Large intestine (tissue), 3 donors: ENCODE measurements at regions not wholly inside any gene's neighbourhood (a gene's known extent, or its start where the extent isn't known, plus 50 kb on each side); places are given as distances from the start of the nearest gene placed in this dataset.

Source experiments
- DNase-seq, 2 donors: peaks; one replicate each; pipeline versions ENCODE4 v3.0.0 to v3.0.0-alpha.2; 2013
- H3K27ac ChIP-seq: one replicate; pipeline ENCODE4 v1.5.1; 2013; ENCODE audit warnings: low read length
- H3K27me3 ChIP-seq: 2 replicates; pipeline ENCODE4 v1.6.1; 2013; ENCODE audit warnings: low read length; ENCODE audit not compliant: control insufficient read depth, insufficient read depth
- H3K36me3 ChIP-seq: 2 replicates; pipeline ENCODE4 v1.6.1; 2013; ENCODE audit warnings: low read length; ENCODE audit not compliant: control insufficient read depth, insufficient read depth
- H3K4me1 ChIP-seq: one replicate; pipeline ENCODE4 v1.6.1; 2013; ENCODE audit warnings: low read length; ENCODE audit not compliant: control insufficient read depth, insufficient read depth
- H3K4me3 ChIP-seq: one replicate; pipeline ENCODE4 v1.5.1; 2013; ENCODE audit warnings: low read length
- H3K9me3 ChIP-seq: one replicate; pipeline ENCODE4 v1.6.1; 2013; ENCODE audit warnings: mild to moderate bottlenecking, low read depth, low read length, moderate library complexity; ENCODE audit not compliant: control insufficient read depth
- WGBS: methylation state at CpG from one replicate; pipeline ENCODE4 v1.1.5; 2013; ENCODE audit warnings: low lambda C conversion rate; ENCODE audit not compliant: insufficient coverage; 5-methylcytosine and 5-hydroxymethylcytosine counted together

DNA sequence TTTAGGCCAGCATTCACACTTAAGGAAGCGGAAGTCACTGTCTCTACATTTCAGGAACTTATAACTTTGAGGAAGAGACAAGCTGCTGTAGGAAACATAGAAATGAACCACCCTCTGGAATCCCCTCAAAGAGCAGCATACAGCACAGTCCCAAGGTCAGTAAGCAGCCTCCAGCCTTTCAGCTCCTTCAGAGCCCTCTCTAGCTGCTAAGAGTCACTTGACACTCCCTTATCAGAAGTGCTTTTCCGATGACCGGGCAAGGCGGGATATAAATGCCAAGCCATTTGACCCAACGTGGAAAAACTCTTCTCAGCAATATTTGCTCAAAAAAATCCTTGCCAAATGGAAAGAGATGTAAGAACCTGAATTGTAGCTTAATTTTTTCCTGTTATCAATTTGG is 1284.3 kb downstream of the XPNPEP1 start:
- no peak for DNase-seq
- H3K4me3 ChIP-seq: no peak overlapping the region
- H3K27ac ChIP-seq: no peak overlapping the region
- H3K4me1 ChIP-seq: no peaks in the 10 kb centered on the region
- H3K36me3 ChIP-seq: no peaks in the 10 kb centered on the region
- no peaks in the 10 kb centered on the region for H3K27me3 ChIP-seq
- 96% methylated on average over 4 of the region's 5 CpGs for WGBS
- no peaks in the 10 kb centered on the region for H3K9me3 ChIP-seq

GRCh38 chr10:108638225-108638624 is 1285.1 kb downstream of the XPNPEP1 start:
- H3K4me3 ChIP-seq: no peak overlapping the region
- H3K27me3 ChIP-seq: no peaks in the 10 kb centered on the region
- no peaks in the 10 kb centered on the region for H3K36me3 ChIP-seq
- no peak for DNase-seq
- no peaks in the 10 kb centered on the region for H3K4me1 ChIP-seq
- no peak overlapping the region for H3K27ac ChIP-seq
- H3K9me3 ChIP-seq: no peaks in the 10 kb centered on the region
- WGBS: 80% methylated on average over 2 of the region's 3 CpGs

GRCh38 chr10:108633046-108633445 is 1290.3 kb downstream of the XPNPEP1 start:
- H3K4me1 ChIP-seq: no peaks in the 10 kb centered on the region
- DNase-seq: no peak
- H3K4me3 ChIP-seq: no peak overlapping the region
- no peaks in the 10 kb centered on the region for H3K9me3 ChIP-seq
- no peaks in the 10 kb centered on the region for H3K27me3 ChIP-seq
- H3K27ac ChIP-seq: no peak overlapping the region
- H3K36me3 ChIP-seq: no peaks in the 10 kb centered on the region
- 57% methylated on average over 1 of the region's 2 CpGs for WGBS

- DNase-seq: no peak
- H3K4me1 ChIP-seq: no peaks in the 10 kb centered on the region
- WGBS: no CpG with 5 or more reads among the region's 1 CpG
- no peak overlapping the region for H3K27ac ChIP-seq
- H3K4me3 ChIP-seq: no peak overlapping the region
- no peaks in the 10 kb centered on the region for H3K27me3 ChIP-seq
- no peaks in the 10 kb centered on the region for H3K9me3 ChIP-seq
- no peaks in the 10 kb centered on the region for H3K36me3 ChIP-seq
Observed at GRCh38 chr10:108632144-108632543, 1291.2 kb downstream of the XPNPEP1 start.

DNA sequence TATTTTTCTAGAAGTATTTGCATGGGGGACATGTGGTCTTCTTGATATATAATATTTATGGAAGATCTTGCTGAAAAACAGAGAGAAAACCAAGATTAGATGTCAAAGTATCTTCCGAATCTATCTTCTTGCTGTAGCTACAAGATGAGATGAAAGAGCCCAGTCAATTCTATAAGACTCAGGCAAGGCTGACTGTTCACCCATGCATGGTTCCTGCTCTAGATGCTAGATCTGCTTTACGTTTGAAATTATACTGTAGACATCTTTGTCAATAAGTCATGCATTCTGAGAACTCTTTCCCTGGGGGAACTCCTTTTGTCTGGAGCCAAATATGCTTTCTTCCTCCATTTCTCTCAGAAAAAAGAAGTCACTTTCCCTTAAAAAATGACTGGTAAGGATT is 1292.0 kb downstream of the XPNPEP1 start:
- Histone ChIP-seq H3K36me3 (no peaks in the 10 kb centered on the region), H3K4me3 (no peak overlapping the region), H3K9me3 (no peaks in the 10 kb centered on the region), H3K4me1 (no peaks in the 10 kb centered on the region), H3K27ac (no peak overlapping the region), H3K27me3 (no peaks in the 10 kb centered on the region)
- DNase-seq: no peak
- 80% methylated on average over 1 of the region's 2 CpGs for WGBS

- DNase-seq: no peak
Observed at GRCh38 chr10:108629834-108630233, 1293.5 kb downstream of the XPNPEP1 start.

GRCh38 chr10:108624052-108624451 is 1299.3 kb downstream of the XPNPEP1 start:
- DNase-seq: no peak
- Histone ChIP-seq H3K4me3 (no peak overlapping the region), H3K27me3 (no peaks in the 10 kb centered on the region), H3K9me3 (no peaks in the 10 kb centered on the region), H3K27ac (no peak overlapping the region), H3K36me3 (no peaks in the 10 kb centered on the region), H3K4me1 (no peaks in the 10 kb centered on the region)
- no CpG with 5 or more reads among the region's 1 CpG for WGBS

More at GRCh38 chr10:108629834-108630233, 1293.5 kb downstream of the XPNPEP1 start:
- 38% methylated on average over 1 of the region's 3 CpGs for WGBS
- Histone ChIP-seq H3K4me3 (no peak overlapping the region), H3K36me3 (no peaks in the 10 kb centered on the region), H3K4me1 (no peaks in the 10 kb centered on the region), H3K9me3 (no peaks in the 10 kb centered on the region), H3K27ac (no peak overlapping the region), H3K27me3 (no peaks in the 10 kb centered on the region)

DNA sequence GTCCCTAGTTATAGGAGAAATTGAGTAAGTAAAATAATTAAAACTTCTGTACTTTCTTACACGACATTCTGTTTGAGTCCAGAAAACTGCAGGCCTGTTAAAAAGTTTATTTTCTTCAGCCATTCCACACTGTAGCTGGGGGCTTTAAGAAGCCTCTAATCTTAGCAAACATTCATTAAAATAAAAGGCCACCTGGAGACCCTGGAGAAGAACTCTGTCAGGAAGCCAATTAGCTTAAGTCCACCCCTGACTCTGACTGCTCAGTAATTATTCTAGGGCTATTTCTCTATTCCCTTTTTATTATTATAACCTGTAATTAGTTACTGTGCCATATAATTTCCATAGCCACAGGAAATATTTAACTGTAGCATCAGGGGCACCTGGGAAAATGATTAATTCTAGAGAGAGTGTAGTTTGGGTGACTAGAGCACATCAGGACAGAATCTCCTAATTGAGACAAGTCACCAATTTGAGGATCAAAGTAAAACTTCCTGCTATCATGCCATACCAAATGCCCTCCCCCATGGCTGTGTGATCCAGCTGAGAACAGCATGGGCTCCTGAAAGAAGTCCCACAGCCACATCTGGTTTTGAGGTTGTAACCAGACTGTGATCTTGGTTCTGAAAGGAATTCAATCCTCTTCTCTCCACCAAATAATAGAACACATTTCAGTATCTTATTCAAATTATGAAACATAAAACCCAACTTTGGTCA is 1302.3 kb downstream of the XPNPEP1 start:
- Histone ChIP-seq H3K27ac (no peak overlapping the region), H3K4me3 (no peak overlapping the region), H3K36me3 (no peaks in the 10 kb centered on the region), H3K27me3 (no peaks in the 10 kb centered on the region), H3K9me3 (no peaks in the 10 kb centered on the region), H3K4me1 (no peaks in the 10 kb centered on the region)
- DNase-seq: no peak
- WGBS: 29% methylated on average over 1 of the region's 1 CpG

DNA sequence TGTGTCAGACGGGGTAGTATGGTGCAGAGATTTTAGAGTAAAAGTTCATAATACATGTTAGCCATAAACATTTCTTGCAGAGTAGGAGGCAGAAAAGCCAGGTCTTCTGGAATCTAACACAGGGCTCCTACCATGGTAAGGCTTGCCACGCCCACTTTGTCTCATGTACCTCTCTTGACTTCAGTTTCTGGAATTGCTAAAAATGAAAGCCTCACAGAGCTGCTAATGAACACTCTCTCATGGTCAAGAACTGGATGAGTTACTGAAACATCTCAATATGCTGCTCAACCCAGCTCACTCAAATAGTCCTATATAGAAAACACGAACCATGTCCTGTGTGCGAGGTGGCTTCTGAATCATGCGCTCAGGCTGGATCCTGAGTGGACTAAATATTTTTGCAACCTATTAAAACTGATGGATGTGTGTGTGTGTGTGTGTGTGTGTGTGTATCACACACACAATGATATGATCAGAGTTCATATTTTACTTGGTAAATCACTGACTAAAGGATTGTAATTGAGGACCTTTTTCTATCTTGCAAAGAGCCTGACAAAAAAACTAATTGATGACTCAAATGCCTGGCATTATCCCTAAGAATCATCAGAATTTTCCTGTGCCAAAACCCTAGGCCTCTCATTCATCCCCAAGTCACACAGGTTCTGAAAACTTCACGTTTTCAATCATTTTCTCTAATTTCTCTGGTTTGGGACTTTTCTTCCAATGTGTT is 1306.6 kb downstream of the XPNPEP1 start:
- 67% methylated on average over 1 of the region's 6 CpGs for WGBS
- H3K36me3 ChIP-seq: no peaks in the 10 kb centered on the region
- no peaks in the 10 kb centered on the region for H3K9me3 ChIP-seq
- H3K4me3 ChIP-seq: no peak overlapping the region
- H3K27ac ChIP-seq: no peak overlapping the region
- H3K27me3 ChIP-seq: no peaks in the 10 kb centered on the region
- no peak for DNase-seq
- no peaks in the 10 kb centered on the region for H3K4me1 ChIP-seq

GRCh38 chr10:108615576-108616320 is 1307.6 kb downstream of the XPNPEP1 start:
- Histone ChIP-seq H3K4me1 (no peaks in the 10 kb centered on the region), H3K4me3 (no peak overlapping the region), H3K36me3 (no peaks in the 10 kb centered on the region), H3K9me3 (no peaks in the 10 kb centered on the region), H3K27me3 (no peaks in the 10 kb centered on the region), H3K27ac (no peak overlapping the region)
- WGBS: 67% methylated on average over 3 of the region's 3 CpGs
- no peak for DNase-seq
